ENCODE measurements at regions not wholly inside any gene's neighbourhood (a gene's known extent, or its start where the extent isn't known, plus 50 kb on each side); places are given as distances from the start of the nearest gene placed in this dataset.

DNA sequence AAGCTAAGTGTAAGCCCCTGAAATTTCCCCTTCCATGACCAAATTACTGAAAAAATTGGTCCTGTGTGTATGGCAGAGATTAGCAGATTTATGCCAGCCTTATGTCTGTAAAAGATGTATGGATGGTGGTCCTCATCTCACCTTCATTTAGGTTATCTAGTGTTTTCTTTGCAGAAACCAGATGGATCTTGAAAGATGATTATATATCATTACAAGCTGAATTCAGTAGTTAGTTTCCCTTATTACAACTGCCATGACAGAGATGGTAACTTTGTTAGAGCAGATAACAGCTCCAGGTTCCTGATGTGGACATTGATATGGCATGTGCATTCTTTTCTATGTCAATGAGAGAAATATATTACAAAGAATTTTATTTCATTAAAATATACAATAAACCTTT lies 1403.2 kb upstream of the CDH6 start:
- DNase-seq (ENCODE audit: extremely low read depth, low read depth, low spot score) = no peak

DNA sequence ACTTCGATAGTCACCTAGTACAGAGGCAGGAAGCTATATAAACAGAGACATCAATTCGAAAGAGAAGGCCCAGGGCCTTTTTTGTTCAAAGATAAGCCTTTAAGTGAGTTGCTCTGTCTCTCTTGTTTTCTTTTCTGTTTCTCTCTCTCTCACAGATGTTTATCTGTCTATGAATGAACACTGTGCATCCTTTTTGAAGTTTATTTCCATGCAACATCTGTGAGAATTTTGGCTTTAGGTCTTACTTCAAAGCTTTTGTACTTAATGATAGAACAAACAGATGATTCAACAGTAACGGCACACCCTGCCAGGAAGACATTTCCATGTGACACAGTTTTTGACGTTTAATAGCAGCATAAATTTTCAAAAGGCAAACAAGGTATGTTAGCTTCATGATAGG lies 1413.1 kb upstream of the CDH6 start:
- DNase-seq (ENCODE audit: extremely low read depth, low read depth, low spot score) = no peak

DNA sequence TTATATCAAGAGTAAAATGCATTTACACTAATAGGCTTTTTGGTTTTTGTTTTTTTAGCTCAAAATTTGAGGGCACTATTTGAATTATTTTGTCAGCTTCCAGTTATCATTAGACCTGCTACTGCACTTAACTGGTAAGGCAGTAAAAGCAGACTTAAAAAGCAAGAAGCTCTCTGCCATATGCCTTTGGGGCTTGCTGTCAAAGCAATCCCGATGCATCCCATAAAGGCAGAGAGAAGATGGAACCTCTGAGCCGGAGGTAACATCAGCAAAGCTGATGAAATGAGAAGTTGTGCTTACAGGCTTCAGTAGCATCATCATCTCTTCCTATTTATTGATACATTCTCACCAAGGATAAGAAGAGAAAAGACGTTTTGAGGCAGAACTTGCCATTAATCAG lies 1414.3 kb upstream of the CDH6 start:
- no peak for DNase-seq (ENCODE audit: extremely low read depth, low read depth, low spot score)

DNA sequence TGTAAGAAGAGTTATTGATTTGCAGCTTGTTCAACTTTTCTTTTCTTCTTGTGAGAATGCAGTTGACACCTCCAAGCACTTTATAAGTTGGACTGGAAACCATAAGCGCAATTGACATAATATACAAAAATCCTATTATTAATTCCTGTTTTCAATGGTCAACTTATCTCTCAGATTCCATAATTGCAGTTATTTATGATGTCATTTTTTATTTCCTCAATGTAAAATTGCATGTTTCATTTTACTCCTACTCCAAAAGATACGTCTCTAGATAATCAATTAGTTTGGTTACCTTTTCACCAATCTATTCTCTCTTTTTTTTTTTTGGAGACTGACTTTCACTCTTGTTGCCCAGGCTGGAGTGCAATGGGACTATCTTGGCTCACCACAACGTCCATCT lies 1416.1 kb upstream of the CDH6 start:
- DNase-seq (ENCODE audit: extremely low read depth, low read depth, low spot score) = no peak

DNA sequence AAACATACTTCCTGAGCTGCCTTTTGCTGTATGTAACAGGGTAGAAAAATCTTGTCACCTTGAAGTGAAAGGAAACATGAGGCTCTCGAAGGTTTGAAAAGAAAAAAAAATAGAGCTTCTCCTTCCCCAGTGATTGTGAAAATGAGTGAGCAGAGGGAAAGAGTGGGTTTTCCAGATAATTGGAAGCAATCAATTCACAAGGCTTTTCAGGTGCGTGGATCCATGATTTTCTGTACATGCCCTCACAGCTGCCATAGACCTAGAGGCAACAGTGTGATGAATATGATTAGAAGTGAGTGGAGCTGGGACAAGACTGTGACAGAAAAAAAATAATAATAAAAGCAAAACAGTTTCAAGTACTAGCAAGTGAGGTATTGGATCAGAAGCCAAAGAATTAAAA lies 1422.5 kb upstream of the CDH6 start:
- DNase-seq (ENCODE audit: extremely low read depth, low read depth, low spot score) = no peak

DNA sequence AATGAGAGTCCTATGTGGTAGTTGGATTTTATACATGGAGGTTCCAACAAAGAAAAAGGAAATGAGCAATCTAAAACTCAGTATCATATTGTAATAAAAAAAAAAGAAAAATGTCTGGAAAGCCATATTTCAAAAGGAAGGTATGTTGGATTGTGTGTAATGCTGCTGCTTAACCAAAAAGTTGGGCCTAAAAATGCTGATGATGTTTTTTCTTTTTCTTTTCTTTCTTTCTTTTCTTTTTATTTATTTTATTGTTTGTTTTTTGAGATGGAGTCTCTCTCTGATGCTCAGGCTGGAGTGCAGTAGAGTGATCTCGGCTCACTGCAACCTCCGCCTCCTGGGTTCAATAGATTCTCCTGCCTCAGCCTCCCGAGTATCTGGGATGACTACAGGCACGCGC lies 1424.0 kb upstream of the CDH6 start:
- DNase-seq (ENCODE audit: extremely low read depth, low read depth, low spot score) = no peak

DNA sequence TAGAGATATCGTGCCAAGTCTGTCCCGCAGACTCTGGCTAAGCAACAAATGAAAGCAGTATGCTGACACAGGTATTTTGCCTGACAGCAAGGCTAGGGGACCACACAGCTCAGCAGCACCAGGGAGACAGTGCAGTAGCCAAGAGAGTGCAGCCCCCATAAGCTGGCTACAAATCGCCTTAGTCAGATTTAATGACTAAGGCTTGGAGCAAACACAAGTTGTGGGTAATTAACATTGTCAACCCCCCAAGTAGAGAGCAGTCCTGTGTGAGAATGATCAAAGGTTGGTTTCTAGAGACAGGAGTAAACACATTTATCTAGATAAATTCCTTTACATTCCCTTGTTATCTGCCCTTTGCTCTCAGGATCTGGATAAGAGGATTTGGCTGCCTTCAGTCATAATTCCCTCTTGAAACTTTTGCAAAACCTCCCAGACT lies 1434.5 kb upstream of the CDH6 start:
- no peak for DNase-seq (ENCODE audit: extremely low read depth, low read depth, low spot score)

DNA sequence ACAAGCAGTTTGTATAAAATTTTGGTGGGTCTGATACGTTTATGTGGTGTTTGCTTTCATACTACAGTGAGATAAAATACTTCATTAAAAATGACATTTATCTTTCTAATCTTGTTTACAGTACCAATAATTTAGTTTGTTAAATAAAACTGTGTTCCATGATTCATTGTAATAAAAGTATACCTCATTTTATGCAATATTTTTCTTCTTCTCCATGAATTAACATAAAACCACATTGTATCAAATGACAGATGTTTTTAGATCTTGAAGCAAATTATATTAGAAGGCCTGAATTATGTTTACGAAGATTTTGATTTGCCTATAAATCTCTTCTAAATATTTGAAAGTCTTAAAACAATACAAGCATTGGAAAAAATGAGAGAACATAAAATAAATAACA lies 1443.0 kb upstream of the CDH6 start:
- DNase-seq (ENCODE audit: extremely low read depth, low read depth, low spot score) = no peak

DNA sequence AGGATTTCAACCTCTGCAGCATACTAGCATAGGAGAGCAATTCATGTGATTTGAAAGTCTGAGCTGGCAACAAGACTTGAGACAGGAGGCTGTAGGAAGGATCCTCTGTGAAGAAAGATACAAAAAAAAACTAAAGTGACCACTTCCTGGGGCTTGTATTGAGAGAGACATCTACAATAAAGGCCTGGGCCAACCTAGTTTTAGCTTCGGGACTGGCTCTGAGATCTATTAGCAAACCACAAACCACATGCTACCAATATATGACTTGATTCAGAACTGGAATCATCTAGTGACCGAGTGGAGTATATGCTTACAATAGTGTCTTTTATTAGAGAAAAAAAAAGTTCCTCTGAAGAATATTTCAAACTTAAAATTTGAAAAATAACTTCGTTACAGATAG lies 1448.9 kb upstream of the CDH6 start:
- DNase-seq (ENCODE audit: extremely low read depth, low read depth, low spot score) = no peak

DNA sequence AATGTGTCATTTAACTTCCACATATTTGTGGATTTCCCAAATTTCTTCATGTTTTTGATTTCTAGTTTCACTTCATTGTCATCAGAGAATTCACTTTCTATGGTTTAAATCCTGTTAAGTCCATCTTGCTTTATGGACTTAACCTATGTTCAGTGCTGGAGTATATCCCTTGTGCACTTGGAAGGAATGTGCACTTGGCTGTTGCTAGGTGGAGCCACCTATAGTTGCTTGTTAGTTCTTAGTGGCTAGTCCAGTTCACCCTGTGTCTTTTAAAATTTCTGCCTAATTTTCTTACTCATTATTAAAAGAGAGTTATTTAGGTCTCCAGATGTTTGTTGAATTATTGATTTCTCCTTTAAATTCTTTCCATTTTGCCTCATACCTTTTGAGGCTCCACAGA lies 1472.5 kb upstream of the CDH6 start:
- DNase-seq (ENCODE audit: extremely low read depth, low read depth, low spot score) = no peak

DNA sequence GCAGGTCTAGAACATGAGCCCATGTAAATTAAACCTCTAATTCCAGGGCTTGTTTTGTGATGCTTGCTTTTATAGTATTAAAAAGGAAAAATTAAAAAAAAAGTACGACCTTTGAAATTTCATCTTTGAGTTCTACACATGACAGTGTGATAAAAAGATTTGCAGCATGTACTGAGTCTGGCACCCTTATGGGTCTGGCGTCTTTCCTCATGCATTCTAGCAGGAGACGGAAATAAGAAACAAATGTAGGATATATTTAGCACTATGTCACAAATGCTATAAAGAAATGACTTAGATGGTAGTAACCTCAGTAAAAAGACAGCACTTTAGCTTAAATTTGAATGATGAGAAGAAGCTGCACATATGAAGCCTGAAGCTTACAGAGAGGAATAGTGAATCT lies 1474.3 kb upstream of the CDH6 start:
- no peak for DNase-seq (ENCODE audit: extremely low read depth, low read depth, low spot score)

DNA sequence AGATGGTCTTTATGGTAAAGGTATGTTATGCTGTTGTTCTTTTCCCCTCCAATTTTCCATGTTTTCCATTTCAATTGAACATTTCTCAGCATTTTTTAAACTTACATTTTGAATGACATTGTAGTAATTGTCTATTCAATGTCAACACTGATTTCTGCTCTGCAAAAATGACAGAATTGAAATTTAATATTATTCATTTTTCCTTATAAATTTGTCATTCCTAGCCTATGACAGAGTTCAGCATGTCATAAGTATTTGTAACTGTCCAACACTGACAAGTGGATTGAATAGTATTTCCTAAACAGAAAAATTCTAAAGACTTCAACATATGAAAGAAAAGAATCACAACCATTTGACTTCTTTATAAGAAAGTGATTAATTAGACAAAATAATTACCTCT lies 1478.3 kb upstream of the CDH6 start:
- no peak for DNase-seq (ENCODE audit: extremely low read depth, low read depth, low spot score)

DNA sequence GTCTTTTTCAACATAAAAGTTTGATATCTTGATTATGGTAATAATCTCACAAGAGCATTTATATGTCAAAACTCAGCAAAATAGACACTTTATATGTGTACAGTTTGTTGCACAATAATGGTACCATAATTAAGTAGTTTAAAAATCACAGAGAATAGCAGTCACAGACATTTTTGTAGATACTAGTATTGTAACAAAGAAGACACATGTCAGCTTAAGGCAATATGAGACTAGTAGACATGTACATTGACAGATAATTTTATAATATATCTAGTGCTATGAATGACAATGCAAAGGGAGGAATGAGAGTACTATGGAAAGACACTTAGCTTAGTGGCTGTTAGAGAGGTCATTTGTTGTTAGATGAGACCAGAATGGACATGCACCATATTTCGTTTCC lies 1490.6 kb upstream of the CDH6 start:
- no peak for DNase-seq (ENCODE audit: extremely low read depth, low read depth, low spot score)

DNA sequence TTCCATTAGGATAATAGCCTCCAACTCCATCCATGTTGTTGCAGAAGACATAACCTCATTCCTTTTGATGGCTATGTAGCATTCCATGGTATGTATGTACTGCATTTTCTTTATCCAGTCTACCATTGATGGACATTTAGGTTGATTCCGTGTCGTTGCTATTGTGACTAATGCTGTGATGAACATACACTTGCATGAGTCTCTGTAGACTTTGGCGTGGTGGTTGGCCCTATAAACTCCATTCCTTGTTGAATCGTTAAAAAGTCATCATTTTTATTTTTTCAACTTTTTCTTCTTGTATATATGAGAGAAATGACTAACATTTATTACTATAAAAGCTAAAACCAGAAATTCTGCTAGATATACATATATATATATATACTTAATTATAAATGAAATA lies 1491.9 kb upstream of the CDH6 start:
- no peak for DNase-seq (ENCODE audit: extremely low read depth, low read depth, low spot score)

DNA sequence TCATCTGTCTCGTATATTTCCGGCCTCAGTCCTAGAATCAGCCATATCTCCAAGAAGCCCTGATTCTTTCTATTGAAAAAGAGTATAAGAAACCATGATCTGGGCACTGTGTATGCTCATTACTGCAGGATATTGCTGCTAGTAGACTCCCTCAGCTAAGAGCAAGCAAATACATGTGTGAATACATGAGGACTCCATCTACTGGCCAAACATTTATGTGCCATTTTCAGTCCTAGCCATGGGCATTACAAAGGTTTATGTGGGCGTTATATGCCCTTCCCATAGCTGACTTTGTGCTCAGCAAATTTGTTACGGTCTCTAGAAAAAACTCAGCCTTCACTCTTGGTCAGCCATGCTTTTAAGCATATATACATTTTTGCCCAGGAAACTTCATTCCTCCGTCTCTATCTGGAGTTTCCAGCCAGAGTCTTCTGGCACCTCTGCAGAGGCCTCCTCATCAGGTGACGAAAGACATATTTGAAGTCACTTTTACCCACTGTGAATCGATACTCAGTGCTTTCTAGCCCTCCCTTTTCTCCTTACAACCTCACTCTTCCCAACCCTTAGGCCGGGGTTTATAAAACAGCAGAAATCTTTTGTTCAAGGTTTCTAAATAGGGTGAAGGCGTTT lies 1495.6 kb upstream of the CDH6 start:
- no peak for DNase-seq (ENCODE audit: extremely low read depth, low read depth, low spot score)

DNA sequence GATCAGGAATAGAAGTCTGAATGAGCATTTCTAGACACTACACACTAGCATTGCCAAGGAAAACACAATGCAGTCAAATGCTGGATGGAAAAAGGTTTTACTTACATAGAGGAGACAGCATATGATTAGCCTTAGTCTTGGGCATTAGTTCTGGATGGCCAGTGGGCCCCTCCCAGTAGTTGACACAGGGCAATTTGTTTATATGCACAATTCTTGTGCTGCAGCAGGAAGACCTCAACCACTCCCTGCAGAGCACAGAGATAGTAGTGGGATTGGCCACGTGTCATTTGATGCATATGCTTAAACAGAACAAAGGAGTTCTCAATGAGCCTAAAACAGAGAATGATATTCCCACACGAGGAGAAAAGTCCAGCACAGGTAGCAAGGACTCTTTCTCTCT lies 1496.2 kb upstream of the CDH6 start:
- no peak for DNase-seq (ENCODE audit: extremely low read depth, low read depth, low spot score)

DNA sequence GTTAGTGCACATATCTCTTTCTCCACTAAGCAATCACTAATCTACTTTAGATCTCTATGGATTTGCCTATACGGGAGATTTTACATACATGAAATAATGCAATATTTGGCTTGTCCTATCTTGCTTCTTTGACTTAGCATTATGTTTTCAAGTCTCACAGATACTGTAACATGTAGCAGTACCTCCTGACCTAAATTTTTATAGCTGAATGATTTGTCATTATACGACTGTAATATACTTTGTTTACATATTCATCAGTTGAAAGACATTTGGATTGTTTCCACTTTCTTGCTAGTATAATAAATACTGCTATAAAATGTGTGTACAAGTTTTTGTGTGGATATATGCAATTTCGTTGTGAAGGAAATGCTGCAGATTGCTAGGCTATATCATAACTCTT lies 1520.8 kb upstream of the CDH6 start:
- no peak for DNase-seq (ENCODE audit: extremely low read depth, low read depth, low spot score)

DNA sequence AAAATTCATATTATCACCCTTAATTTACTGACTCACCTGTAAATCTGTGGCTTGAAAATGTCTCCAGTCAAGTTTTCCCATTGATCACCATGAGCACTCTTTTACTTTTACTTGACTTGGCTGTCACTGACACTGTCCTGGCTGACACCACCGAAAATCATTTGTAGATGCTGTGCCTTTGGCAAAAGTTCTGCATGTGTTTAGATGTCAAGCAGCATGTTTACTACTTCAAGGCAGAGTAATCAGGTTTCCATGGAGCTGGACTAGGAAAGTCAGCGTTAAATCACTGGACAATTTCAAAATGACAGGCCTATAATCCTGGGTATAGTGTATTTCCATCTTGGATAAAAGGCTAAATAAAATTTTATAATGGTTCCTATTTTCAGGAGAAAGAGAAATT lies 1530.6 kb upstream of the CDH6 start:
- DNase-seq (ENCODE audit: extremely low read depth, low read depth, low spot score) = no peak

DNA sequence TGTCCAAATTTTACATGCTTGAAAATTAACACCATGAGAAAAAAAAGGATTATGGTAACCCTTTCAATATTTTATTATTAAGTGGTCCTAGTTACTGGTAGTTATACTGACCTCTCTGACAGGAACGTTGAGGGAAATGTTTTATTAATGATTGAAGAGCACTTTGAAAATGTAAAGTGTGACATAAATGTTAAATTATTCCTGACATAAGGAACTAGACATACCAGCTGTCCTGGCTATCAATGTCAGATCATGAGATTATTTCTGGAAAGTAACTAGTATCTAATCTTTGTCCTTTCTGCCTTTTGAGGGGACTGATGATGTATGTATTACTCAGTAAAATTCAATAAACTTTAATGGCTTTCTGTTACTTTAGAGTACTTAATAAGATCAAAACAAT lies 1538.5 kb upstream of the CDH6 start:
- no peak for DNase-seq (ENCODE audit: extremely low read depth, low read depth, low spot score)

DNA sequence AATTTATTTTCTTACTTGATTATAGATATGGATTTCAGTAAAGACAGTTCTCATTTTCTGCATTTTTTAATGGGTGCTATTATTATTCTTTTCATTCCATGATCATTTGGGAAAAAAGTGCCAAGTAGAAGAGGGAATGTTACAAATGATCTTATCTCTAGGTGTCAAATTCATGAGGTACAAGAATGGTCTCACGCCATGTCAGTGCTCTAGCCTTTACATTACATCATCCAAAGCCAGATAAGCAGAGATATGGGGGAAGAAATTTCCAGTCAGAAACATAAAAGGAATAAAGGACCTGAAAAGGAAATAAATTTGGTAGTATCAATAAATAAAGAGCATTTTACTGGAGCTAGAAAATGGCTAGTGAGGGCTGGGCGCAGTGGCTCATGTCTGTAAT lies 1544.2 kb upstream of the CDH6 start:
- no peak for DNase-seq (ENCODE audit: extremely low read depth, low read depth, low spot score)

DNA sequence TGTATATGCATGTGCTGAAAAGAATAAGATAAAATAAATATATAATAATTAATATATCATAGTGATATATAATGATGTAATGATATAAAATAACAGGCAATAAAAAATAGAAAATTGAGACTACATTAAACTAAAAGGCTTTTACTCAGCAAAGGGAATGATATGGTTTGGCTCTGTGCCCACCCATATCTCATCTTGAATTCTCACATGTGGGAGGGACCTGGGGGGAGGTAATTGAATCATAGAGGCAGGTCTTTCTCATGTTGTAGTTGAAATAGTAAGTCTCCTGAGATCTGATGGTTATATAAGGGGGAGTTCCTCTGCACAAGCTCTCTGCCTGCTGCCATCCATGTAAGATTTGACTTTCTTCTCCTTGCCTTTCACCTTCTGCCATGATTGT lies 1550.9 kb upstream of the CDH6 start:
- DNase-seq (ENCODE audit: extremely low read depth, low read depth, low spot score) = no peak

DNA sequence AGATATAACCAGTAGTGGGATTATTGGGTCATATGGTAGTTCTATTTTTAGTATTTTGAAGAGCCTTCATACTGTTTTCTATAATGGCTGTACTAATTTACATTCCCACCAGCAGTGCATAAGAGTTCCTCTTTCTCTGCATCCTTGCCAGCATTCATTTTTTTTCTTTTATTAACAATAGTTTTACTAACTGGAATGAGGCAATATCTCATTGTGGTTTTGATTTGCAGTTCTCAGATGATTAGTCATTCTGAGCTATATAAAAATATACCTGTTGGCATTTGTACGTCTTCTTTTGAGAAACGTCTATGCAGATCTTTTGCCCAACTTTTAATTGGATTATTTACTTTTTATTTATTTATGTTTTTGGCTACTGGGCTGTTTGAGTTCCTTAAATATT lies 1579.3 kb upstream of the CDH6 start:
- no peak for DNase-seq (ENCODE audit: extremely low read depth, low read depth, low spot score)

DNA sequence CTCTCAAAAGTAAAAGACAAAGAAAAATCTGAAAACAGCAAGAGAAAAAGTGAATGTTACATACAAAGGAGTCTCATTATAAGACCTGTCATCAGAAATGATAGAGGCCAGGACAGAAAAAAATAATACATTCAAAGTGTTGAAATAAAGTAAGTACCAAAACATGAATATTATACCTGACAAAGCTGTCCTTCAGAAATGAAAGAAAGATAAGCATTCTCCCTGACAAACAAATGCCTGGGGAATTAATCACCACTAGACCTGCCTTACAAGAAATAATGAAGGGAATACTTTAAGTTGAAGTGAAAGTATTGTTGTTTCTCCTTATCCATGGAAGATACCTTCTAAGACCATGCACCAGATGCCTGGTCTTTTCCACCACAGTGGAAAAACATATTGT lies 1605.2 kb upstream of the CDH6 start:
- DNase-seq (ENCODE audit: extremely low read depth, low read depth, low spot score) = no peak

DNA sequence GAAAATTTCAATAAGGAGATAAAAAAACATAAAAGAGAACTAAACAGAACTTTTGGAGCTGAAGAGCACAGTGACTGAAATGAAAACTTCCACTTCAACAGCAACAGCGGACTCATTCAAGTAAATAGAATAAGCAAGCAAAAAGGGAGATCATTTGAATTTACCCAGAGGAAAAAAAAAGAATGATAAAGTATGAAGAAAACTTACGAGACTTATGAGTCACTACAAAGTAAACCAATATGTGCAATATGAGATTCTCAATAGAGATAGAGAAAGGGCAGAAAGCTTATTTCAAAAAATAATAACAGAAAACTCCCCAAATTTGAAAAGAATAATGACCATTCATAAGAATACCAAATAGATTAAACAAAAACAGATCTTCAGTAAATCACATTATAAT lies 1605.7 kb upstream of the CDH6 start:
- no peak for DNase-seq (ENCODE audit: extremely low read depth, low read depth, low spot score)

Data from glomerular endothelial cell (primary cell).